NB4 (cell line): ENCODE measurements at regions not wholly inside any gene's neighbourhood (a gene's known extent, or its start where the extent isn't known, plus 50 kb on each side); places are given as distances from the start of the nearest gene placed in this dataset.
"Not testable (repeated sequence)": the region's sequence is repeated elsewhere in the genome, so short reads cannot be mapped to it uniquely, and the experiment has no call there.

Experiments used
- DNase-seq: peaks from one replicate; pipeline ENCODE4 v3.0.0; 2010; ENCODE audit warnings: low read depth
- H3K4me3 ChIP-seq: one replicate; pipeline ENCODE4 v1.5.1; 2011; ENCODE audit warnings: mild to moderate bottlenecking, low read depth, low read length, moderate library complexity
- CTCF ChIP-seq: IDR thresholded peaks from one replicate; pipeline ENCODE4 v1.5.1; 2012; ENCODE audit warnings: low read depth, low read length
- MAX ChIP-seq: IDR thresholded peaks from 2 replicates; pipeline ENCODE4 v1.6.1; 2011; ENCODE audit warnings: low read depth, low read length
- MYC ChIP-seq: IDR thresholded peaks from 2 replicates; pipeline ENCODE4 v1.6.1; 2011; ENCODE audit warnings: low read depth, low read length
- POLR2A ChIP-seq: IDR thresholded peaks from 2 replicates; pipeline ENCODE4 v1.6.1; 2011; ENCODE audit warnings: mild to moderate bottlenecking; ENCODE audit not compliant: insufficient read length; ENCODE audit errors: extremely low read depth

- no peak for TF ChIP-seq MAX
- no peak for TF ChIP-seq POLR2A
- no peak for TF ChIP-seq CTCF
- TF ChIP-seq MYC = no peak
- no peak for DNase-seq
- no peak overlapping the region for H3K4me3 ChIP-seq
Observed at GRCh38 chr5:18798058-18798457, 1163.8 kb downstream of the TAF11L14 start.

- TF ChIP-seq POLR2A = no peak
- TF ChIP-seq CTCF = no peak
- TF ChIP-seq MAX = no peak
- no peak for TF ChIP-seq MYC
- DNase-seq = no peak
- no peak overlapping the region for H3K4me3 ChIP-seq
Observed at GRCh38 chr5:18799482-18800128, 1165.3 kb downstream of the TAF11L14 start.

GRCh38 chr5:18800293-18801025 lies 1166.2 kb downstream of the TAF11L14 start:
- TF ChIP-seq POLR2A = no peak
- TF ChIP-seq MYC = no peak
- TF ChIP-seq MAX = no peak
- no peak for DNase-seq
- no peak overlapping the region for H3K4me3 ChIP-seq

DNA sequence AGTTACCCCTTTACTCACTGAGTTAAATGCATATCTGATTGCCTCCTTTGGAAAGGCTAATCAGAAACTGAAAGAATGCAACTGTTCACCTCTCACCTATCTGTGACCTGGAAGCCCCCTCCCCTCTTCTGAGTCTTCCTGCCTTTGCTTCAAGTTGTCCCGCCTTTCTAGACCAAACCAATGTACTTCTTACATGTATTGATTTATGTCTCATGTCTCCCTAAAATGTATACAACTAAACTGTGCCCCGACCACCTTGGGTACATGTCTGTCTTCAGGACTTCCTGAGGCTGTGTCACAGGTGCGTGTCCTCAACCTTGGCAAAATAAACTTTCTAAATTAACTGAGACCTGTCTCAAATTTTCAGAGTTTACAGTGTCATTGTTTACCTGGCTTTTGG lies 1167.2 kb downstream of the TAF11L14 start:
- not testable (repeated sequence) for DNase-seq, H3K4me3 ChIP-seq

DNA sequence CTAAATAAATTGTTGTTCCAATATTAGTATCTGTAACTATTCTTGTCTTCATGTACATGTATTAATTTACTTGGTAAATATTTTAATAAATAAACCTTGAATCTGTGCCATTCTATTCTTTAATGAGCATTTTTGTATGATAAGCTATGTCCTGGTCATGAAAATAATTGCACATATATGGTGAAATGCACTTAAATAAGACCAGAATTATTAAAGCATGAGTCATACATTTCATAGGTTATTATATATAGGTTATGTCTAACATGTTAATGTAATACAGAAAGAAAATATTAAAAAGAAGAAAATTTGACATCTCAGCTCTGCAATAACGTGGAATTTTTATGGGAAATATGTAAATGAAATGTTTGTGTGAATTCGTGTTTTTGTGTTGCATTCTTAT lies 1168.1 kb downstream of the TAF11L14 start:
- no peak for DNase-seq
- no peak overlapping the region for H3K4me3 ChIP-seq
- TF ChIP-seq MYC (no peak), MAX (no peak), CTCF (no peak), POLR2A (no peak)

DNA sequence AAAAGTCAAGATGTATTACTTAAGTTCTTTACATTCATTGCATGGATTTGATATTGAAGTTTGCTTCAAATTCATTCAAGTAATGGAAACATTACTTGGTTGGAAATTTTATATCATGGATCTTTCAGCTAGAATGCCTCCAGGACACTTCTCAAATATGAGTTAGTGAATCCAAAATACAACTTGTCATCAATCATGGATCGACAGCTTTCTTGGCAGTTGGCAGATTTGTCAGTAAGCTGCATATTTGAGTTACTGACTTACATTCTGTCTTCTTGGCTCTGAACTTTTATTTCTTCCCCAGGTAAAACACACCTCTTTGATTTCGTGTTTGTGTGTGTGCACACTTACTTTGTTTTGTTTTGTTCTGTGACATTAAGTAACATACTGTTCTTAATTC lies 1171.1 kb downstream of the TAF11L14 start:
- TF ChIP-seq MYC (no peak), MAX (no peak), CTCF (no peak)
- DNase-seq = no peak
- no peak overlapping the region for H3K4me3 ChIP-seq
